ENCODE measurements at regions not wholly inside any gene's neighbourhood (a gene's known extent, or its start where the extent isn't known, plus 50 kb on each side); places are given as distances from the start of the nearest gene placed in this dataset.

DNA sequence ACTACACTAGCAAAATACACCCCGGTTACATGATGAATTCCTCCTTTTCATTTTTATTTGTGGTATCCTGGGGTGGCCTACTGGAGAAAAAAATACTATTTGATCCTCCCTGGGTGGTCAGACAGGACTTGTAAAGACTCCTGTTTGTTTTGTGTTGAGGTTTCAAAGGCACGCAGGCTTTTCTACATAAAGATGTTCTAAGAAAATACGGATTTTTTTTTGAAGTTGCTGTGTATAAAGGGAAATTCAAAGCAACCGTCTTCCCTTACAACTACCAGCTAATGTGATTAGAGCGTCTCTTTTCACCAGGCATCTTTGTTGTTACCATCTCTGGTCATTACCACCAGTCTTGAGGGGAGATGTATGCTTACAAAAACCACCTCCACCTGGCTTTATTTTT lies 187.1 kb downstream of the SOX4 start:
- TF ChIP-seq, protein P1, sequence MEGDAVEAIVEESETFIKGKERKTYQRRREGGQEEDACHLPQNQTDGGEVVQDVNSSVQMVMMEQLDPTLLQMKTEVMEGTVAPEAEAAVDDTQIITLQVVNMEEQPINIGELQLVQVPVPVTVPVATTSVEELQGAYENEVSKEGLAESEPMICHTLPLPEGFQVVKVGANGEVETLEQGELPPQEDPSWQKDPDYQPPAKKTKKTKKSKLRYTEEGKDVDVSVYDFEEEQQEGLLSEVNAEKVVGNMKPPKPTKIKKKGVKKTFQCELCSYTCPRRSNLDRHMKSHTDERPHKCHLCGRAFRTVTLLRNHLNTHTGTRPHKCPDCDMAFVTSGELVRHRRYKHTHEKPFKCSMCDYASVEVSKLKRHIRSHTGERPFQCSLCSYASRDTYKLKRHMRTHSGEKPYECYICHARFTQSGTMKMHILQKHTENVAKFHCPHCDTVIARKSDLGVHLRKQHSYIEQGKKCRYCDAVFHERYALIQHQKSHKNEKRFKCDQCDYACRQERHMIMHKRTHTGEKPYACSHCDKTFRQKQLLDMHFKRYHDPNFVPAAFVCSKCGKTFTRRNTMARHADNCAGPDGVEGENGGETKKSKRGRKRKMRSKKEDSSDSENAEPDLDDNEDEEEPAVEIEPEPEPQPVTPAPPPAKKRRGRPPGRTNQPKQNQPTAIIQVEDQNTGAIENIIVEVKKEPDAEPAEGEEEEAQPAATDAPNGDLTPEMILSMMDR (IDR thresholded peaks at IDR 0.05; ENCODE audit: insufficient read depth, low read depth, low read length), result no peak
- no peak for TF ChIP-seq EZH2 (IDR thresholded peaks at IDR 0.05; ENCODE audit: insufficient read depth, low read length)
